DMS53 treated with DMSO at 0.1 percent for 48 hours (cell line): ENCODE measurements at regions not wholly inside any gene's neighbourhood (a gene's known extent, or its start where the extent isn't known, plus 50 kb on each side); places are given as distances from the start of the nearest gene placed in this dataset.

Source experiments
- DNase-seq: peaks from one replicate; lab custom pipeline; 2025; ENCODE audit not compliant: unreplicated experiment; lab: John Stamatoyannopoulos, UW

- no peak for DNase-seq
These were observed 102.9 kb upstream of the EPB41L3 start for GRCh38 chr18:5646739-5647138.

- no peak for DNase-seq
These were observed 99.5 kb upstream of the EPB41L3 start for GRCh38 chr18:5643288-5643687.

DNA sequence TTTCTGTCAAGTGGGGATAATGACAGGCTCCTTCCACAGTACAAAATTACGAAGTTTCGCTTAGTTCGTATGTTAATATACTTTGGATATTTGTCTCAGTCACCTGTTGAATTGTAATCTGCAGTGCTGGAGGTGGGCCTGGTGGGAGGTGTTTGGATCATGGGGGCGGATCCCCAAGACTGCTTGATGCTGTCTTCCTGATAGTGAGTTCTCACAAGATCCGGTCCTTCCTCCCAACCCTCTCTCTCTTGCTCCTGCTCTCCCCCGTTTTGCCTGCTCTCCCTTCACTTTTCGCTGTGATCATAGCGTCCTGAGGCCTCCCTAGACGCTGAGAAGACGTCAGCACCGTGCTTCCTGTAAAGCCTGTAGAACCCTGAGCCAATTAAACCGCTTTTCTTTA, 97.1 kb upstream of the EPB41L3 start:
- no peak for DNase-seq

- DNase-seq = no peak
These were observed 95.3 kb upstream of the EPB41L3 start for GRCh38 chr18:5639131-5639530.

- no peak for DNase-seq
These were observed 88.2 kb upstream of the EPB41L3 start for GRCh38 chr18:5632041-5632440.

DNA sequence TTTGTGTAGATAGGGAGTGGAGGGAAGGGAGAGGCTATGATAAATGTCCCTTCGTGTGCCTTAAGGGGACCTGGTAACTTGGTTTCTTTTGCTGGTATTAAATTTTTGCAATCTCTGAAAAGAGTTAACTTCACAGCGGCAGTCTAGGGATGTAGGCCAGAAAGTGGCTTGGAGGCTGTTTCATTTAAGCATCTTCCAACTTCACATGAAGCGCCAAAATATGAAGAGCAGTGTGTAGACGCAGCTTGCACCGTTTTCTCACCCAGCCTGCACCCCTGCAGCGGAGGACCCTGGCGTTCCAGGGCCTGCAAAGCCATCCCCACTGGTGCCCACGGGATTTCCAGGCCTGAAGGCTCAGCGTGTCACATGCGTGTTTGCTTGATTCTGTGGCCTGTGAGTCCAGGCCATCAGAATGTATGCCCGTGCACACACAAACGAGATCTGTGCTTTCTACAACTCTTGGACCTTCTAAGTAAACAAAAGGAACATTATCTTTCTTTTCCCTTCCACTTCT, 87.2 kb upstream of the EPB41L3 start:
- DNase-seq = no peak

GRCh38 chr18:5630057-5630899, 86.5 kb upstream of the EPB41L3 start:
- DNase-seq = peak; percentile 92

DNA sequence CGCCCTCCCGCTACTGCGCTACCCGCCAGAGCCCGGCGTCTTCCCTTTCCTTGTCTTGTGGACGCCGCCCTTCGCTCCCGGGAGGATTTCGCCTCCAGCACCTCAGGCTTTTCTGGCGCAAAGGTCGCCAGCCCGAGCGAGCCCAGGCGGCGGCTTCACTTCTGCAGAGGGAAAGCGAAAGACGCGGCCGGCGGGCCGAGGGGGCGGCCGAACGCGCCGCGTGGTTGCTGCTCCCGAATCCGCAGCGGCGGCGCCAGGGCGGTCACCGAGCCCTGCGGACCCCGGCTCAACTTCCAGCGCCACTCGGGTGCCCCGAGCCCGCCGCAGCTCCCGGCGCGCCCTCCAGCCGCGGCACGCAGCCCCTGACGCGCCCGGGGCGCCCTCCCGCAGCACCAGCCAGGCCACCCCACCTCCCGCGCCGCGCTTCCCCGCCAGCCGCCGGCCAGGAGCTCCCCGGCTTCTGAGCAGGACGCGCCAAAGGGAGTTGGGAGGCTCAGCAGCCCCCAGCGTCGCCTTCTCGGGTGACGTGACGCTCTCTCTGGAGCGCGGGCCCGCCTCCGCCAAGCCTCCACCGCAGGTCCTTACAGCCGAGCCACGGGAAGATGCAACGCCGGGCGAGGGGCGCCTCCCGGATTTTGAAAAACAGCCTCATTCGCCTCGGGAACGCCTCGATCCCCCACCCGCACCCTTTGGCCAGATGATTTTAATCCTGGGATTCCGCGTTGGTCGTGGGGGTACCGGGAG, 84.9 kb upstream of the EPB41L3 start:
- DNase-seq = peak; percentile 82

GRCh38 chr18:5627776-5628511, 84.1 kb upstream of the EPB41L3 start:
- no peak for DNase-seq

DNA sequence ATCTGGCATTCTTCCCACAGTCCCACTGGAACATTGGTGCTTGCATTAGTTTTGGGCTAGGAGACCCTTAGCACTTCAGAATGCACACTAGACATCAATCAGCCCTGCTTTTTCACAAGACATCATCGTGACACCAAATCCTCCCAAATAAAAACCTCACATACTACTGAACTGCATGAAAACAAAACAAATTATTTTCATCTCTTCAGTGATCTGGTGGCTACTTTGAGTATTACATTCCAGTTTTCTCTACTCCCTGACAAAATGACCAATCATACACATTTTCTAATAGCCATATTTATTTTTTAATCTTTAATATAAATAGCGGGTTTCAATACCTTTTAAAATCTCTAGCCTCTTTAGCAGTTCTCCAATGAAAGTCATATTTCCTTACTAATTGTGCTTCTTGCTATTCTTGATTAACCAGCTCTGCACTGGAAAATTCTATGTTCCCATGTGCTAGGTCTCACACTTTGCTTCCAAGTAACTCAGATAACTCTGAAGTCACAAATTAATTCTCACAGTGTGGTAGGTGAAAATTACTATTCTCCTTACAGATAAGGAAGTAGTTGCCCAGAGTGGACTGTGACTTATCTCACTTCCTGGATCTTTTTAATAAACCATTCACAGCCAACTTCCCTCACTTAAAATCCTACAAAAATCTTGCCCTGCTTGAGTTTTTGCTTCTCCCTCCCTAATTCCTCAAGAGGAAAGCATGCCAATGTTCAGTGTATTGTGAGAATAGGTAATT, 82.5 kb upstream of the EPB41L3 start:
- no peak for DNase-seq

- no peak for DNase-seq
These were observed 81.3 kb upstream of the EPB41L3 start for GRCh38 chr18:5625076-5625475.

GRCh38 chr18:5622905-5623304, 79.1 kb upstream of the EPB41L3 start:
- no peak for DNase-seq

DNA sequence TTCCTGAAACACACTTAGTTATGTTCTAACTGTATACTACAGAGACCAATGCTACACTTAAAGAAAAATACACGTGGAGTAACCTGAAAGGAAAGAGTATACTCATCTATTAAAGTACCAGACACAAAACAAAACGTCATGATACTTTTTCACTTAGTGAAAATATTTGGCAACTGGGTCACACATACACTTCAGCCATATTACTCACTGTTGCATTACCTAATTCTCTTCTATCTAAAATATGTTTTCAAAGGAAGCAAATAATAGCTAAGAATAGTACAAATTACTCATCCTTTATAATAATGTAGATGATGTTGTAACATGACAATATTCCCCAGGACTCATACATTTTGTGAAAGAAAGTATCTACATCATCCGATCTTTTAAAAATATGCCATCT, 76.5 kb upstream of the EPB41L3 start:
- no peak for DNase-seq

DNA sequence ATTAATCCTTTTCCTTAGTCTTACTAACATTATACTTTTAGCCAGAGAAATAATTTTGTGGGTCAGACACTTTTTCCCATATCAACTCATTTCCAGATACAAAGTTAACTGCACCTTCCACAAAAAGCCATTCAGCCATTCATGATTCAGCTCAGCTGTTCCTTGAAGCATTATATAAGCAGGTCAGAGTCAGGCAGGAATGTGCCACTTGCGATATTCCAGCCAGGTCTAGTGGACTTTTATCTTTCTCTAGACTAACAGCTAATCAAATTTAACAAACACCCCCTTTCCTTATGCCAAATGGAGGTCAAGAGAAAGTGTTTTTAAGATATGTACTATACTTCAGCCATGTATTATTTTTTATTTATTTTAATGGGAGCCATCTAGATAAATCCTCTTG, 75.6 kb upstream of the EPB41L3 start:
- DNase-seq = no peak

- no peak for DNase-seq
These were observed 74.4 kb upstream of the EPB41L3 start for GRCh38 chr18:5618047-5618688.

- DNase-seq = no peak
These were observed 67.4 kb upstream of the EPB41L3 start for GRCh38 chr18:5611221-5611620.

GRCh38 chr18:5608846-5609245, 65.0 kb upstream of the EPB41L3 start:
- no peak for DNase-seq

DNA sequence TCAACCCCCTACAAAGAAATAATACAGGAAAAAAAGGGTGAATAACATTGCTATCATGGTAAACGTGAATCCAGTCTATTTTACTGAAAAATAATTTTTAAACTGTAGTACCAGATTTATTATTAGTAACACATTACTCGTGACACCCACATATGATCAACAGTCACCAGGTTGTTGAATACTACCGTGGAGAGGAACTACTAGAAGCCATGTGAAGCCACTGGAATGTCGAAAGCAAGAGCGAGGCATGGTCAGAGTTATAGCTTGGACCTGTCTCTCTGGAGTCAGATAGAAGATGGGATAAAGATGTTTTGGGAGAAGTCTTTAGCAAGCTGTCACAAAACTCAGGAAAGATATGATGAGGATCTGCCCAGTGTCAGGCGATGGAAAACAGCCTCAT, 63.2 kb upstream of the EPB41L3 start:
- DNase-seq = no peak

DNA sequence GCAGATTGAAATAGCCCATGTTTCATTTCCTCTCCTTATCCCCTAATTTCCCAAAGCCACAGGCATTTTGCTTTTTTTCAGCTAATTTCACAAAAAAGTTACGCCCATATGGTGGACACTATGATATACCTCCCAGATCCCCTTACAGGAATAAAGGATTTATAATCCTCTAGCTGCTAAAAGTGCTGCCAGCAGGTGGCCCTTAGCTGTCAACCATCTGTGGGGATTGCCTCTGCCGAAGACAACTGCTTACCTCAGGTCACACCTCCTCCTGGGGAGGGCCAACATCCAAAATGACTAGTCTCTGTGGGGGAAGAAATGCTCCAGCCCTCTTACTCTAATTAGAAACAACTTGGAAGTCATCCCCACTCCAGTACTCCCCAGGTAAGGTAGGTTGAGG, 61.0 kb upstream of the EPB41L3 start:
- no peak for DNase-seq

DNA sequence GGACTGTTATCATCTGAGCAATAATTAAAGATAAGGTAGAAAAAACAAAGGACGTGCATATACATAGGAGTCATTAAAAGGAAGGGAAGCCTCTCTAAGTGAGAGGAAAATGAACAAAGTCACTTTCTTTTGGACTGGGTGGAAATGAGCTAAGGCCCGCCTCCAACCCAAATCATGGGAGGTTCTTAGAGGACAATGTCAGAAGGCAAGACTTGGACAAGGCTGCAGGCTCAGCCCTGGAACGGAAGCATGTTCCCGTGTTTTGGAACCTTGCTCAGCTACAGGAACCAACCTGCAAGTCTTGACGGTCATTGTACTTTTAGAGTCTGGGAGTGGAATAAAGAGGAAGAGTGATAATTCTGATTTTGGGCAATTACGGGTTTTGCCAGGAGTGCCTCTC, 59.4 kb upstream of the EPB41L3 start:
- DNase-seq = no peak
